GM19238 (cell line): ENCODE measurements at regions not wholly inside any gene's neighbourhood (a gene's known extent, or its start where the extent isn't known, plus 50 kb on each side); places are given as distances from the start of the nearest gene placed in this dataset.

ENCODE experiments used
- DNase-seq: peaks from one replicate; pipeline ENCODE4 v3.0.0; 2011; ENCODE audit warnings: low spot score; ENCODE audit not compliant: insufficient read length

DNA sequence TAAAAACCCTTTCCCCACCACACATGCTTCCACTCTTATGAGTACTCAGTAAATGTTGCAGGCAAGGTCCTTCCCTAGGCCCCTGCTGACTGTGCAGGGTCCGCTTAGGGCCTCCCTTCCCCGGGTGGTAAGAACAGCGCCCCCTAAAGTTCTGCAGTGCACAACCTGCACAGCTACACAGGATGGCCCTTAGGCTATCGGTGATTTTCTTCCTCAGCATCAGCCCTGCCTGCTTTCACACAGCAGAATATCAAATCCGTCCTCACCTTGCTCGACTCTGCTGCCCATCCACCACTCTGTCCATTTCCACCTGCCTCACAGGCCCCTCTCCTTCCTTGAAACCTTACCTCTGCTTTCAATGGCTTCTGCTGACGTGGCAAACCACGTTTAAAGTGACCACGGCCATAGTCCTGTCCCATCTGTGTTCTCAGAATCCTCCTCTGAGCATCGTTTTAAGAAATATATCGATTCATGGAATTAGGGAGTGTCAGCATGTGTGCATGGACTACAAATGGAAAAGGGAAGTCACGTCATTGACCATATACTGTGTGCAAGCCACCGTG, 51.4 kb upstream of the TMEM132E start:
- DNase-seq, result no peak

DNA sequence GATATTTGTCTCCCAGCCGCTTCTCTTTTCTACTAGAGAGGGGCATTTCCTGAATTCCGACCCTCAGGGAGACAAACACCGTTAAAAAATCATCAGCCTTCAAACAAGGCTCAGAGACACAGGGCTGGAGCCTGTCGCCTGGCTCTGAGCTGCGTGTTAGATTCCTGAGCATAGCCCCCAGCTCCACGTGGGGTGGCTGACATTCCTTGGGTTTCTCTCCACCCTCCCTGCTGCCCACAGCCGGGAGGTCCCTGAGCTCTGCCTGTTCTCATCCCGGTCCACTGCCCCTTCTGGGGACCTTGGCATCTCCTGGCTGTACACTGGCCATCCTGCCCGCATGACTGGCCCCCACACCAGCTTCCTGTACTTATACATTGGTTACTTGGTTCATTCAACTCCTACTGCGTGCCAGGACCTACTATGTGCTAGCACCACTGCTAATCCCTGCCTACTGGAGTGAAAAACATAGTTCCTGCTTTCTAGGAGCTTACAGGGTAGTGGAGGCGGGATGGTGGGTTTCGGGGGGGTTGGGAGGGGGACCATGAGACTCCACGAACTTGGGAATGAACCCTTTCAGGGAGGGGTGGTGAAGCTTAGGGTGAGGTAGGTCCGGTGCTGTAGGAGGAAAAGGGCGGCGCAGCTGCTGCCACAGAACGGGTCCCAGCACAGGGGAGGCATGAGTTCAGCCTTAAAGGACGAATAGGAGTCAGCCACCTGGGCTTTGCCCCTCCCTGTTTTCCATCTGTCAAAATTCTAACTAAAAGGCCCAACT, 52.1 kb upstream of the TMEM132E start:
- DNase-seq, result no peak

DNA sequence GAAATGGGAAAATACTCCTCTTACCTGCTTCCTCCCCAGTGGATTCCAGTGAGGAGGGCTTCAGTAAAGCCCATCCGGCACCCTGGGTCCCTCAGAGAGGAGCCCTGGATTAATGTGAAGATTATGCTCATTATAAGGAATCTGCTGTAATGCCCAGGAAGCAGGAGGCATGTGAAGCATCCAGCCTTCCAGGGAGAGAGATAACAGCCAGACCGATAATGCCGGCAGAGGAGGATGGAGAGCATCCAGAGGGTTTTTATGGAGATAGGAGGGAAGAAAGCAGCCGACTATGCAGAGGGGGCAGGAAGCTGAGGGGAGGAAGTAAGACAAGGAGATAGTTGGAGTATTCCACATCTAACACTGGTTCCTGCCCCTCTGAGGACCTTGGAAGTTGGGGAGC, 53.7 kb upstream of the TMEM132E start:
- DNase-seq, result no peak

DNA sequence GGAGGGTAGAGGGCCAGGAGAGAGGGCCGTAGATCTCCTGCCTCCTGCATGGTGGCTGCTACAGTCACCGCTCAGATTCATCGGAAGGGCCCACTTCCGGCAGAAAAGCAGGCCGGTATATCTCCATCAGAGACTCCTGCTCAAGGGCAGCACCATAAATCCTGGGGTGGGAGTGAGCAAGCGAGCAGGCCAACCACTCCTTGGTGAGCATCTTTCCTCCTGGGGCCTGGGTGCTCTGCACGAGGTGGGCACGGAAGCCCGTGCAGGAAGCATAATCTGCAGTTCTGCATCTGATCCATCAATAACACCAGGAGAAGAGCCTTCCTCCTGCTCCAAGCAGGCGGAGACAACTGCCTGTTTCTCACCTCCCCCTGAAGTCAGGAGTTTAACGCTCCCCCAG, 57.4 kb upstream of the TMEM132E start:
- DNase-seq, result no peak

DNA sequence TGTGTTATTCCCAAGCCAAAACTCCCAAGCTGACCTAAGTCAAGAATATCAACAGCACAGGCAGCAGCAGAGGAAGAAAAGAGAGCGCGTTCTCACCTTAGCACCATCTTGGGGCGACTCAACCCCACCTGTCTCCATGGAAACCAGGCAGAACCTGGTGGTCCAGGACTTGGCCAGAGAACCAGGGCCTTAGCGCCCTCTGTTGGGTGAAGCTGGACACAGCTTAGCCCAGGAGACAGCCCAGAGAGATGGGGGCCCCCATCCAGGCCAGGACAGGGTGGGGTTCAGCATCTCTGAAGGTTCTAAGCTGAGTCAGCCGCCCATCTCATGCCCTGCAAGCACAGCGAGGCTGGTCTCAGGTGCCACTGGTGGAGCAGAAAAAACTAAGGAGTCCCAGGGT, 60.1 kb upstream of the TMEM132E start:
- DNase-seq, result peak; percentile 13

DNA sequence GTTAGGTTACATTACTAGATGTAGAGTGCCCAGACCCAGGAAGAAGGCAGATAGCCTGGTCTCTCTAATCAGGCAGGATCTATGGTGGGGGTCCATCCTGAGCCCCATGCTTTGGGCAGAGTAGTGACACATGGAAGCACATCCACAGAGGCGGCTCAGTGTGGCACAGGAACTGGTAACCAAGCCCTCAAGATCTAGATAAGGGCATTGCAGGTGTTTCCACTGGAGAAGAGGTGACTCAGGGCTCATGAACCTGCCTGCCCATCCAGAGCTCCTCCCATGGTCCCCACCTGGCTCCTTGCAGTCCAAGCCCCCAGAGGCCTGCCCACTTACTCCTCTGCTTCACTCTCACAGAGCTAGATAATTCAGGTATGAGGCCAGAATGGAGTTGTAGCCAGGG, 62.0 kb upstream of the TMEM132E start:
- no peak for DNase-seq

DNA sequence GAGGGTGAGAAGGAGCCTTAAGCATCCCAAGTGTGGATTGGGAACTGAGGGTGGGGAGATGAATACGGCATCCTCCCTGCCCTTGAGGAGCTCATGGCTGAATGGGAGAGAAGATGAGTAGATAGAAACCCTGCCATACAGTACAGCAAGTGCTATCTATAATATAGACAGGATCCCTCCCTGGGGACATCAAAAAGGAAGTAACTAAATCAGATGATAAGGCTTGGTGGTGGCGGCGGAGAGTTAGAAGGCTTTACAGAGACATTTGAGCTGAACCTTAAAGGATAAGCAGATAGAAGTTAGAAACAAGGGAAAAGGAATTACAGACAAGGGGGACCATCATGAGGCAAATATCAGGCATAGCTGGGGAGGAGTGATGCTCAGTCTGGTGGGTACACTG, 67.5 kb upstream of the TMEM132E start:
- no peak for DNase-seq

DNA sequence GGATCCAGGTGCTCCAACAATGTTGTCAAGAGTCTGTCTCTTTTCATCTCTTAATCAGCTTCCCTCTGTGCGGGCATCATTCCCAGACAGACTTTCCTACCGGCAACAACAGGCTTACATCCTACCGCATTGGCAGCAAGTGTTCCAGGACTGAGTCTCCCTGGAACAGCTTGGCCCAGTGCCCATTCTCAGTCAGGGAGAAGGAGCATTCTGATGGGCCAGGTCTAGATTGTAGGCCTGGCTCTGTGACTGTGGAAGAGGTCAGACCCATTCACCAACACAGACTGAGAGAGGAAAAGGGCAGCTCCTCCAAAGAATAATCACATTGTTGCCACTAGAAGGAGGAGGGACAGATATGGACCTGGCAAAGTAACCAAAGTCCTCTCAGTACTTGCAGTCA, 68.1 kb upstream of the TMEM132E start:
- no peak for DNase-seq

DNA sequence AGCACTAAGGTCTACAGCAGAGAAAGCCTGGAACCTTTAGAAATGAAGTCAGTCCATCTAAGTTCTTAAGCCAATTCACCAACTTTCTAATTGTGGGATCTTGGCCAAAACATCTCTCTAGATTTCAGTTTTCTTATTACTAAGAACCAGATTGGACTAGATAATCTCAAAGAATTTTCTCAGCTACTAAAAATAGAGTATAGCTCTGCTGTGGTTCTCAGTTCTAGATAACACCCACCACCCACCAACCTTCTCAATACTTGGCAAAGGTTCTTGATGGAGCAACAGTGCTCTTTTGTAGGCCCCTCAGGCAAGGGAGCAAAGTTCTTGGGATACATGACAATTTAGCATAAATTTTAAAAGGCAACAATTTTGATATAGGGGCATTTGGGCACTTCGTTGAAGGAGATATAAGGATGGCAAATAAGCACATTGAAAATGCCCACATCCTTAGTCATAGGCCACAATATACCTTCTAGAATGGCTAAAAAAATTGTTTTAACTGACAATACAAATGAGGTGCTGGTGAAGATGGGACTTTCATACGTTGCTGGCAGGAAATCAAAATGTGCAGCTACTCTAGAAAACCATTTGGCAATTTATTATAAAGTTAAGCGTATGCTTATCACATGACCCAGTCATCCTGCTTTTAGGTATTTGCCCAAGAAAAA, 74.4 kb upstream of the TMEM132E start:
- DNase-seq, result no peak

DNA sequence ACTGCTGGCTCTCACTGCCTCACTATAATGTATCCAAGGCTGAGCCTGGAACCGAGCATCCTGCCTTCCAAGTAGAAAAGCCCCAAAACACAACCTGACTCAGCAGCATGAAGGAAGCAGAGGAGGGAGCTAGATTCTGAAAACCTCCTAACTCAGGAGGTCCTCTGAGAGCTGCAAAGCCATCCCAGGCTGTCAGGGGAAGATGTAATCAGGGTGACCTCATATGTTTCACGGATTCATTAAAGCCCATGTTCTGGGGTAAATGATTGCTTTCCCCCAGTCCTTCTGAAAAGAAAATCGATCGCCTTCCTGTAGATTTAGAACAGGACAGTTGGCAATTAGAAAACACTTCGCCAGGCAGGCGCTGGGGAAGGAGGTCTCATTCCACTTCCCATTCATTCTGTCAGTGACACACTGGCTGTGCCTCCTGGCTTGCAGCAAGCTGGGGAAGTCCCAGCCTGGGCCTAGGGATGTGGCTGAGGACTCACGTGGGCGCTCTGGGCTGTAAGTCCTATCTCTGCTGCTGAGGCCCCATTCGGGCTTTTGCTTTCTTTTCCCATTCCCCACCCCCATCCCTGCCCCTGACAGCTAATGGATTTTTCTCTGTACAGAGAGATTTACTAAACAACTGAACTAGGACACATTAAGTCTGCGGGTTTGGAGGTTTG, 75.7 kb upstream of the TMEM132E start:
- no peak for DNase-seq

DNA sequence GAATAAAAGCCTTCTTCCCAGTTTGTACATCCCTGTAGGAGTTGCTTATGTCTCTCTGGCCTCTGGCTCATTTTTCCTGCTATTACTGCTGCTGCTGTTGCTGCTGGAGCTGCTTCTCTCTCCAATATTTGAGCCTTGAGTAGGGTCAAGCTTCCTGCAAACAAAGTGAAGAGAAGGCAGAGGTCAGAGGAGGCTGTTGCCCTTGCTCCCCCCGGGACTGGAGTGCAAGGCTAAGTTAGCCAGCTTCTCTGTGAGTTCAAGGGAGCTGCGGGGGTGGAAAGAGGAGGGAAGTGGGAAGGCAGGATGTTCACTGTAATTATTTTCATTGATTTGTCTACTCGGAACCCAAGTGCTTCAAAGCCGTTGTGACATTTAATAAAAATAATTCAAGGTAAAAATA, 77.0 kb upstream of the TMEM132E start:
- no peak for DNase-seq

DNA sequence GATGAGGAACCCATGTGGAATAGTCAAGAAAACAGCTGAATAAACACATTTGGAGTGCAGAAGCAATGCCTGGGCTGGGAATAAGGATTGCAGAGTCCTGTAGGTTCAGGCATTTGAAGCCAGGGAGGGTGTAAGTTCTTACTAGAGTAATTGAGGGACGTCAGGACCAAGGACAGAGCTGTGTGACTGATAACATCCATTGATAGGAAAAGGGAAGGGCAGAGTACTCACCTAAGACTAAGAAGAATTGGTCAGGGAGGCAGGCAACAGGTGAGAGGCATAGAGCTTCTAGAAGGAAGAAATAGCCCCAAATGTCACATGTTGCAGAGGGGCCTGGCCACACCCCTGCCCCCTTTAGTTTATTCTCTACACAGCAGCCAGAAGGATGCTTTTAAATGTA, 79.8 kb upstream of the TMEM132E start:
- no peak for DNase-seq

DNA sequence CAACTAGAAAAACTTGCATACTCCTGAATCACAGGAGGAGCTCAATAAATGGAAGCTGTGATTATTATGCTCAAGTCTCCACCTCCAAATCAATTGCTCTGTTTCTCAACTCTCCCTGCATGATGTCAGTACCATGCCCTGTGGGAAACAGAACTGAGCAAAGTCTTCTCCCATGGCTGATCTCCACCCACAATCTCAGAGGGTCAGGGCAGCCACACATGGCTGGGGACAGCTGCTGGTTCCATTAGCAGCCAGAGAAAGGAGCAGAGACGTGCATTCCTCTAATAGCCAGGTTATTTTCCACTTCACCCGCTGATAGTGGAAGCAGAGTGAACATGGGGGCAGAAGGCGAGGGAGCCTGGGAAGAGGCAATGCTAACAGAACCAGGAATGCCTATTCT, 85.5 kb upstream of the TMEM132E start:
- no peak for DNase-seq

DNA sequence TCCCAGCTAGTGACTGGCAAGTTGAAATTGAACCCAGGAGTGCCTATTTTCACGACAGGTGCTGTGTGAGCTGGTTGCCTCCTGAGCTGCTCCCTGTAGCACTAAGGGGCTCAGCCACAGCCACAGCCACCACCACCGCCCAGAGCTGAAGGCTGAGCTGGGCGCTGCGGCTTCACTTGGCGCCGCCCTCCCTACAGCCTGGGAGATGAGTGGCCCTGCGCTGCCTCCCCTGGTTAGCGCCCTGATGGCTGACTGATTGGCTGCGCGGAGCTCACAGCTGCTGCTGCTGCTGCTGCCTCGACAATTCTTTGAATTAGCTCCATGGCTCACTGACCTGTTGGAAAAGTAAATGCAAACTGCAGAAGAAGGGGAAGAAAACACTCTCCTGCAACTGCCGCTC, 91.8 kb upstream of the TMEM132E start:
- no peak for DNase-seq

DNA sequence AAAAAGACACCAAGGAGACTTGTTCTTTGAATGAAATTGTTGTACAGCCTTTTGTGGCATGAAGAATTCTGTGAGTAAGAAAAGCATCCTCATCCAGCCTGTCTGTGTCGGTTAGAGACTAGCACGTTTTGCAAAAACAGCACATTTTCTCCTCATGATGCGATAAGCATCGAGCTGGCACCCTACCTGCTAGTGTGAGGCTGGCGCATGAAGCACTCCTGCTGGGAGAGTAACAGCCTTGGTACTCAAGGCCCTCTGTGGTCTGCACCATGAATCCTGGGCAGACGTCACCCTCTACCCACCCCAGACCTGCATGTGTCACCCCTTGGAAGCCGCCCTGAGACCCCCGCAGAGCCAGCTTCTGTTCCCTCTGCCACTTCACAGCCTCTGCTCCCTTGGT, 92.6 kb upstream of the TMEM132E start:
- DNase-seq, result no peak

DNA sequence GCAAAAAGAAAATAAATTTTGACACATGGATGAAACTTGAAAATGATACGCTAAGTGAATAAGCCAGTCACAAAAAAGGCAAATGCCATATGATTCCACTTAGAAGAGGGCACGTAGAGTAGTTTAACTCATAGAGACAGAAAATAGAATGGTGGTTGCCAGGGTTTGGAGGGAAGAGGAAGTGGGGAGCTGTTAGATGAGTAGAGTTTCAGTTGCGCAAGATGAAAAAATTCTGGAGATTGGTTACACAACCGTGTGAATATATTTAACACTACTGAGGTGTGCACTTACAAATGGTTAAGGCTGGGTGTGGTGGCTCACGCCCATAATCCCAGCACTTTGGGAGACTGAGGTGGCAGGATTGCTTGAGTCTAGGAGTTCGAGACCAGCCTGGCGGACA, 93.4 kb upstream of the TMEM132E start:
- no peak for DNase-seq

DNA sequence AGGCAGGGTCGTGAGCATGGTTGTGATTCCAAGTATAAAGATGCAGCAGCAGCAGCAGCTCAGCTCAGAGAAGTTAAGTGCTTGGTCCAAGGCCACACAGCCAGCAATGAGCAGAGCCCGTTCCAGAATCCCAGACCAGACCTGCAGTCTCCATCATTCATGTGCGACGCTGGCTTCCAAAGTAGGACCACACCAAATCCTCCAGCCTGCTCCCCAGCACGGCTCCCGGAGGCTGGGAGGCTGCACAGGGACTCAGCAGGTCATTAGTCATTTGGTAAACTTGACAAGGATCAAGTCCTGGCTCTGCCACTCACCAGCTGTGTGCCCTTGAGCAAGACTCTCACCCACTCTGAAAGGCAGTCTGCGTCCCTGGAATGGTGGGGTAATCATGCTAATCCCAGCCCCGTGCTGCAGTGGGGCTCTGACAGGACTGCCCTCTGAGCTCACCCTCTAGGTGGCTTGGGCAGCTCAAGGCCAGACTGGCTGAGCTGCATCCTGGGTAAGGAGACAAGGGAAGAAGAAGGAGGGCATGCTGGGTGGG, 95.1 kb upstream of the TMEM132E start:
- no peak for DNase-seq

DNA sequence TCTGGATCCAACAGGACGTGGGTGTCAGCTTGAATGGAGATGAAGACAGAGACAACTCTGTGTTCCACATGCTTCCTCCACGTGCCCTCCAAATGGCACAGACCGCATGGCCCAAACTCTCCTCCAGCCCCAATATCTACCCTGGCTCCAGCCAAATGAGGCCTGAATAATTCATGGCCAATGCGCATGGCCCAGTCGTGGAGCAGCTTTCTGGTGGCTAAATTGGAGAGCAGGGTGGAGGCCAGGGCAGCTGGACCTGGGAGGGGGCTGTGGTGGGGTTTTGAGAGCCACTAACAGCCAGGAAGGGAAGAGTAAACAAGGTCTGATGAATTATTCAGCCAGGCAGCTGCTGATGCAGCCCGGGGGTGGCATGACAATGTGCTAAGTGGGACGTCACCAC, 96.7 kb upstream of the TMEM132E start:
- no peak for DNase-seq

DNA sequence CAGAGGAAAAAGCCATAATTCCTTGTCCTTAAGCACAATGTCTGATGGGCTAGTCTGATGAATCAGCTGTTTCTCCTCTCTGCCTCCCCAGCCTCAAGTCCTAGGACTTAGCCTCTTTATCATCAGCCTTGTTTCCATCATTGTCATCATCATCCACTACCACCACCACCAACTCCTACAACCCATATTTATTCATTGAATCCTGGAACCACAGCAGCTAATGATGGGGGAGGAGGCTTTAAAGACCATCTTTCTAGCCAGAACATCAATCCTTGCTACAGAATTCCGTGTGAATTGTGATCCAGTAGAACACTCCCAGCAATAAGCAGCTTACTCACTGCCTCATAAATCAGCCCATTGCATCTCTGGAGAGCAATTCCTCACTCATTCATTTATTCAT, 97.6 kb upstream of the TMEM132E start:
- no peak for DNase-seq

DNA sequence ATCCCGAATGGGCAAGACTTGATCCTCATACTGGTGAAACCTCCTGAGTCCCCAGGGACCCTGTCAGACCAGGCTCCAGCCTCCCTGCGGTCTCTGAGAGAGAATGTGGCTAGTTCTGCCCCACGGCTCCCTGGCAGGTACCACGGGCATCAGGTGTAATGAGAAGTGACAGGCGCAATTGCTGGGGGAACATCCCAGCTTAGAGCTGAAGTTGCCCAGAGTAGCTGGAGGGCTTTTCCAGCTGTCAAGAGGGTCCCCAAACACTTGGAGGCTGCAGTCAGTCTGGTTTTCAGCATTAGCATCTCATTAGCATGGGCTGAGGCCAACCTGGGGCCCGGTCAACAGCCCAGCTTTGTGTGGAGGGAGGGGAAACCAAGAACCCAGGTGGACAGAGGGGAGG, 100.0 kb upstream of the TMEM132E start:
- DNase-seq, result no peak

DNA sequence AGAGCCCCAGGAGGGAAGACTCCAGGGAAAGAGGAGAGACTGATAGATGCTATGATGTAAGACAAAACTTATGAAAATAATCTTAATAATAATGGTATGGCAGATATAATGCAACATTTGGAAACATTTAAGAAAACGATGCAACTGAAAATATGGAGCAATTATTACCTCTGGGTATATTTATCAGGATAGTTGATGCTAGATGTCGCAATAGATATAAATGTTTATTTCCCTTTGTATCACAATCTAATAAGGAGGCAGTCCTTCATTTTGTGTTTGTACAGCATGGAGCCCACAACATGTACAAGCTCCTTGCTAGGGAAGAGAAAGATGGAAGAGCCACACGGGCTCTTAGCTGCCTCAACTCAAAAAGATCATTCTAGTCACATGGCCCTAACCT, 101.1 kb upstream of the TMEM132E start:
- no peak for DNase-seq

DNA sequence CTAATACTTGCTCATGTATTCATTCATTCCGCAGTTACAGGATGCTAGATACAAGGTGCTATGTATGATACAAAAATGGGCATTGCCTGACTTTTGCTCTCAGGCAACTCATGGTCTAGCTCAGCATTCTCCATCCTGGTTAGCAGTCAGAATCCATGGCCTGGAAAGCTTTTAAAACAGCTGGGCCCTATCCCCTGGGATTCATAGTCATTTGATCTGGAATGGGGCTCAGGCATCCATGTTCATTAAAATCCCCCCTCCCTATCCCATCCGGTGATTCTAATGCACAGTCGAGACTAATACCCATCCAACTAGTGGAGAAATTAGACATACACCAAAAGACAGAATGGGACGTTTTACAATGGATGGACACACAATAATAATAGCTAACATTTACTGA, 104.1 kb upstream of the TMEM132E start:
- DNase-seq, result no peak
